SK-N-SH (cell line): ENCODE measurements at regions not wholly inside any gene's neighbourhood (a gene's known extent, or its start where the extent isn't known, plus 50 kb on each side); places are given as distances from the start of the nearest gene placed in this dataset.

Experiments used
- CTCF ChIA-PET: fragments of 300-600, 350-600 bp; formaldehyde crosslinking; extraction: SDS; loops from one replicate; lab custom pipeline; 2021; lab: Yijun Ruan, JAX
- POLR2A ChIA-PET: fragments of 350-600 bp; sonication (Branson Sonifier 250); formaldehyde crosslinking; extraction: SDS; loops from one replicate; lab custom pipeline; 2020; ENCODE audit warnings: antibody characterized with exemption, inconsistent platforms; lab: Yijun Ruan, JAX
- DNase-seq: peaks from one replicate; pipeline ENCODE4 v3.0.0; 2012
- H2AFZ ChIP-seq: fragments of 200-600 bp; sonication (generic); 2 replicates; pipeline ENCODE4 v1.8.1; 2016; ENCODE audit warnings: antibody characterized with exemption, mild to moderate bottlenecking, low read depth
- H3F3A ChIP-seq: fragments of 200-600 bp; sonication (generic); replicated peaks from 2 replicates; pipeline ENCODE3; 2016; ENCODE audit warnings: antibody characterized with exemption, mild to moderate bottlenecking; ENCODE audit not compliant: insufficient read depth
- H3K27ac ChIP-seq, 2 experiments: fragments of 200-500 bp in 1 of 2; fragments of 200-600 bp in 1 of 2; sonication (Bioruptor generic) in 1 of 2; sonication (generic), shearing (Covaris generic) in 1 of 2; 2 replicates each; pipeline versions ENCODE4 v1.5.1 to v1.6.1; 2014 to 2016; ENCODE audit warnings: low read depth in 2 of 2, inconsistent platforms in 1 of 2, low read length in 1 of 2, mild to moderate bottlenecking in 1 of 2, mixed read lengths in 1 of 2
- H3K27me3 ChIP-seq: fragments of 200-600 bp; sonication (generic), shearing (Covaris generic); 2 replicates; pipeline ENCODE4 v1.6.1; 2016; ENCODE audit warnings: mixed run types; ENCODE audit not compliant: insufficient read depth
- H3K36me3 ChIP-seq, 2 experiments: fragments of 200-500 bp in 1 of 2; fragments of 200-600 bp in 1 of 2; sonication (Bioruptor generic) in 1 of 2; sonication (generic) in 1 of 2; replicated peaks in 1 of 2; 2 replicates each; pipeline versions ENCODE3 to v1.5.1; 2014 to 2016; ENCODE audit warnings: low read length in 1 of 2, mild to moderate bottlenecking in 1 of 2; ENCODE audit not compliant: insufficient read depth in 2 of 2, control insufficient read depth in 1 of 2
- H3K4me1 ChIP-seq, 2 experiments: fragments of 200-500 bp in 1 of 2; fragments of 200-600 bp in 1 of 2; sonication (Bioruptor generic) in 1 of 2; sonication (generic), shearing (Covaris generic) in 1 of 2; 2 replicates each; pipeline versions ENCODE4 v1.5.1 to v1.6.1; 2014 to 2016; ENCODE audit warnings: low read depth in 1 of 2, low read length in 1 of 2, mixed run types in 1 of 2; ENCODE audit not compliant: insufficient read depth in 2 of 2, control insufficient read depth in 1 of 2
- H3K4me2 ChIP-seq: fragments of 200-600 bp; sonication (generic), shearing (Covaris generic); 2 replicates; pipeline ENCODE4 v1.6.1; 2017; ENCODE audit warnings: mixed run types
- H3K4me3 ChIP-seq, 2 experiments: fragments of 200-500 bp in 1 of 2; fragments of 200-600 bp in 1 of 2; sonication (Bioruptor generic) in 1 of 2; sonication (generic), shearing (Covaris generic) in 1 of 2; 2 replicates each; pipeline versions ENCODE4 v1.5.1 to v1.8.1; 2014 to 2016; ENCODE audit warnings: low read depth in 2 of 2, inconsistent platforms in 1 of 2, low read length in 1 of 2, mild to moderate bottlenecking in 1 of 2, mixed read lengths in 1 of 2, moderate library complexity in 1 of 2
- H3K79me2 ChIP-seq: fragments of 200-600 bp; sonication (generic); 2 replicates; pipeline ENCODE4 v1.8.1; 2017; ENCODE audit warnings: mild to moderate bottlenecking; ENCODE audit not compliant: insufficient read depth
- H3K9ac ChIP-seq: fragments of 200-600 bp; sonication (generic); 2 replicates; pipeline ENCODE4 v1.6.1; 2017; ENCODE audit warnings: mixed run types
- H3K9me2 ChIP-seq: fragments of 200-600 bp; sonication (generic); 2 replicates; pipeline ENCODE4 v1.6.1; 2017; ENCODE audit warnings: mixed run types
- H3K9me3 ChIP-seq: fragments of 200-600 bp; sonication (generic); 2 replicates; pipeline ENCODE4 v1.6.1; 2017; ENCODE audit warnings: mixed run types, mild to moderate bottlenecking, moderate library complexity
- H4K20me1 ChIP-seq: fragments of 200-600 bp; sonication (generic); 2 replicates; pipeline ENCODE4 v1.6.1; 2017; ENCODE audit warnings: mild to moderate bottlenecking, mixed run types; ENCODE audit not compliant: insufficient read depth
- CHD2 ChIP-seq: fragments of 150-350 bp; IDR thresholded peaks from 2 replicates; pipeline ENCODE4 v1.6.1; 2018; ENCODE audit warnings: low read length; ENCODE audit not compliant: partially characterized antibody
- EP300 ChIP-seq, 2 experiments: IDR thresholded peaks; 2 replicates each; pipeline versions ENCODE4 v1.4.0 to v1.6.1; 2012; ENCODE audit warnings: borderline replicate concordance in 1 of 2, low read depth in 1 of 2, low read length in 1 of 2
- FOSL2 ChIP-seq: IDR thresholded peaks from 2 replicates; pipeline ENCODE4 v1.4.0; 2012; ENCODE audit warnings: low read depth, mild to moderate bottlenecking, moderate library complexity, borderline replicate concordance
- FOXJ3 ChIP-seq: sonication (generic); formaldehyde crosslinking; IDR thresholded peaks from 2 replicates; pipeline ENCODE4 v1.5.1; 2020; ENCODE audit warnings: mild to moderate bottlenecking, missing genetic modification reagents
- FOXM1 ChIP-seq: IDR thresholded peaks from 2 replicates; pipeline ENCODE4 v1.4.0; 2012; ENCODE audit warnings: low read depth, mild to moderate bottlenecking
- MAX ChIP-seq: IDR thresholded peaks from 2 replicates; pipeline ENCODE4 v1.4.0; 2012; ENCODE audit warnings: low read depth
- MEF2A ChIP-seq: IDR thresholded peaks from 2 replicates; pipeline ENCODE4 v1.4.0; 2012; ENCODE audit warnings: low read depth, borderline replicate concordance
- MXI1 ChIP-seq: IDR thresholded peaks from 2 replicates; pipeline ENCODE4 v1.6.1; 2012; ENCODE audit warnings: mild to moderate bottlenecking, low read depth, low read length, improper control_type of control experiment
- NFIC ChIP-seq: IDR thresholded peaks from 2 replicates; pipeline ENCODE4 v1.4.0; 2012; ENCODE audit warnings: borderline replicate concordance
- NRF1 ChIP-seq: IDR thresholded peaks from 2 replicates; pipeline ENCODE4 v1.6.1; 2012; ENCODE audit warnings: low read depth, mild to moderate bottlenecking, low read length
- POLR2AphosphoS5 ChIP-seq: IDR thresholded peaks from 2 replicates; pipeline ENCODE4 v1.6.1; 2012; ENCODE audit warnings: low read depth, low read length
- RAD21 ChIP-seq: IDR thresholded peaks from 2 replicates; pipeline ENCODE4 v1.6.1; 2012; ENCODE audit warnings: mild to moderate bottlenecking, low read length
- RCOR1 ChIP-seq: fragments of 150-350 bp; IDR thresholded peaks from 2 replicates; pipeline ENCODE4 v1.6.1; 2017; ENCODE audit warnings: antibody characterized with exemption, low read length
- SIN3A ChIP-seq: IDR thresholded peaks from 2 replicates; pipeline ENCODE4 v1.6.1; 2012; ENCODE audit warnings: low read depth, mild to moderate bottlenecking, low read length, moderate library complexity, borderline replicate concordance
- TAF1 ChIP-seq: IDR thresholded peaks from 2 replicates; pipeline ENCODE4 v1.6.1; 2012; ENCODE audit warnings: low read depth, mild to moderate bottlenecking, low read length, moderate library complexity, borderline replicate concordance
- USF1 ChIP-seq: IDR thresholded peaks from 2 replicates; pipeline ENCODE4 v1.4.0; 2012; ENCODE audit warnings: low read depth, borderline replicate concordance
- YY1 ChIP-seq: IDR thresholded peaks from 2 replicates; pipeline ENCODE4 v1.4.0; 2012; ENCODE audit warnings: low read depth, mild to moderate bottlenecking
- ZBTB33 ChIP-seq: IDR thresholded peaks from 2 replicates; pipeline ENCODE4 v1.4.0; 2012; ENCODE audit warnings: low read depth, borderline replicate concordance
- WGBS: methylation state at CpG from one replicate; pipeline ENCODE4 v1.1.6; 2017; ENCODE audit warnings: low lambda C conversion rate; 5-methylcytosine and 5-hydroxymethylcytosine counted together
- TF ChIP-seq, protein P1 (sequence below): fragments of 150-350 bp; IDR thresholded peaks from 2 replicates; pipeline ENCODE4 v1.6.1; 2017; ENCODE audit warnings: antibody characterized with exemption, low read length, low read depth, borderline replicate concordance
- TF ChIP-seq, protein P2 (sequence below): IDR thresholded peaks from 2 replicates; pipeline ENCODE4; 2012

GRCh38 chr22:47808886-47809620, 1046.6 kb downstream of the TBC1D22A start:
- Histone ChIP-seq H4K20me1 (no peaks in the 10 kb centered on the region), H3K36me3 (no peaks in the 10 kb centered on the region), H3K4me1 (no peaks in the 10 kb centered on the region), H3K4me3 (no peak overlapping the region), H3K79me2 (no peaks in the 10 kb centered on the region), H3K9me3 (no peaks in the 10 kb centered on the region), H3K4me2 (no peak overlapping the region), H3K27me3 (no peaks in the 10 kb centered on the region), H2AFZ (no peak overlapping the region), H3K27ac (no peak overlapping the region), H3K9ac (no peak overlapping the region), H3K9me2 (no peaks in the 10 kb centered on the region), H3F3A (no peaks in the 10 kb centered on the region)
- CTCF ChIA-PET = no interaction called here
- POLR2A ChIA-PET = no interaction called here
- no peak for TF ChIP-seq TAF1
- no peak for TF ChIP-seq RCOR1
- TF ChIP-seq FOXJ3 = no peak
- no peak for TF ChIP-seq MAX
- no peak for TF ChIP-seq MEF2A
- TF ChIP-seq ZBTB33 = no peak
- no peak for TF ChIP-seq EP300 (IDR thresholded peaks at IDR 0.05; ENCODE audit: borderline replicate concordance in 1 of 2, low read depth in 1 of 2, low read length in 1 of 2)
- no peak for TF ChIP-seq USF1
- TF ChIP-seq FOSL2 = no peak
- TF ChIP-seq, protein P1, sequence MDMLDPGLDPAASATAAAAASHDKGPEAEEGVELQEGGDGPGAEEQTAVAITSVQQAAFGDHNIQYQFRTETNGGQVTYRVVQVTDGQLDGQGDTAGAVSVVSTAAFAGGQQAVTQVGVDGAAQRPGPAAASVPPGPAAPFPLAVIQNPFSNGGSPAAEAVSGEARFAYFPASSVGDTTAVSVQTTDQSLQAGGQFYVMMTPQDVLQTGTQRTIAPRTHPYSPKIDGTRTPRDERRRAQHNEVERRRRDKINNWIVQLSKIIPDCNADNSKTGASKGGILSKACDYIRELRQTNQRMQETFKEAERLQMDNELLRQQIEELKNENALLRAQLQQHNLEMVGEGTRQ = no peak
- no peak for TF ChIP-seq MXI1
- WGBS = 54% methylated on average over 9 of the region's 10 CpGs
- DNase-seq = no peak

DNA sequence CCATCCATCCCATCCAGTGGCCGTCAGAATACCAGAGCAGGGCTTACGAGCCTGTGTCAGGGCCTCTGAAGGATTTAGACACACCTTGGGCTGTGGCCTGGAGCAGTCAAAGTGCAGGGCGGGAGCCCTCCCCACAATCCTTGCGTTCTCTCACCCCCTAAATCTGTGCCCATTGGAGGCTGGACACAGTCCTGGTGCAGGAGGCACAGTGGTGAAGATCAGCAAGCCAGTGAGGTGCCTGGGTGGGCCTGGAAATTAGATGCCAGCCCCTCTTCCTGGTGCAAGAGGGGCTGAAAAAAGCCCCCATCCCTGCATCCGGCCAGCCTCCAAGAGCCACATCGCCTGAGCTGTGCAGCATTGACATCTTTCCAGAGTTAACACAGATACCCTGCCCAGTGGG, 1045.8 kb downstream of the TBC1D22A start:
- WGBS = 19% methylated on average over 3 of the region's 6 CpGs
- DNase-seq = no peak
- H3K4me1 ChIP-seq = no peaks in the 10 kb centered on the region
- no peaks in the 10 kb centered on the region for H3K9me3 ChIP-seq
- H3K9ac ChIP-seq = no peak overlapping the region
- no peaks in the 10 kb centered on the region for H3K79me2 ChIP-seq
- H2AFZ ChIP-seq = no peak overlapping the region
- ChIA-PET POLR2A (no interaction called here), CTCF (no interaction called here)
- no peaks in the 10 kb centered on the region for H3K27me3 ChIP-seq
- no peaks in the 10 kb centered on the region for H4K20me1 ChIP-seq
- no peak overlapping the region for H3K27ac ChIP-seq
- H3K9me2 ChIP-seq = no peaks in the 10 kb centered on the region
- H3K4me2 ChIP-seq = no peak overlapping the region
- no peaks in the 10 kb centered on the region for H3K36me3 ChIP-seq
- H3F3A ChIP-seq = no peaks in the 10 kb centered on the region
- no peak overlapping the region for H3K4me3 ChIP-seq
- TF ChIP-seq RAD21 = no peak
- no peak for TF ChIP-seq RCOR1
- TF ChIP-seq YY1 = no peak
- TF ChIP-seq FOSL2 = no peak
- no peak for TF ChIP-seq NRF1
- TF ChIP-seq, protein P2, sequence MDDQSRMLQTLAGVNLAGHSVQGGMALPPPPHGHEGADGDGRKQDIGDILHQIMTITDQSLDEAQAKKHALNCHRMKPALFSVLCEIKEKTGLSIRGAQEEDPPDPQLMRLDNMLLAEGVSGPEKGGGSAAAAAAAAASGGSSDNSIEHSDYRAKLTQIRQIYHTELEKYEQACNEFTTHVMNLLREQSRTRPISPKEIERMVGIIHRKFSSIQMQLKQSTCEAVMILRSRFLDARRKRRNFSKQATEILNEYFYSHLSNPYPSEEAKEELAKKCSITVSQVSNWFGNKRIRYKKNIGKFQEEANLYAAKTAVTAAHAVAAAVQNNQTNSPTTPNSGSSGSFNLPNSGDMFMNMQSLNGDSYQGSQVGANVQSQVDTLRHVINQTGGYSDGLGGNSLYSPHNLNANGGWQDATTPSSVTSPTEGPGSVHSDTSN = no peak
- TF ChIP-seq MXI1 = no peak
- no peak for TF ChIP-seq NFIC
- no peak for TF ChIP-seq SIN3A
- no peak for TF ChIP-seq FOXM1
- TF ChIP-seq CHD2 = no peak
- TF ChIP-seq FOXJ3 = no peak
- no peak for TF ChIP-seq POLR2AphosphoS5
